HG02870 (cell line): ENCODE measurements at regions not wholly inside any gene's neighbourhood (a gene's known extent, or its start where the extent isn't known, plus 50 kb on each side); places are given as distances from the start of the nearest gene placed in this dataset.

Source experiments
- ATAC-seq: cut with Tn5 transposase; IDR thresholded peaks from one replicate; pipeline ENCODE4 v1.9.1; 2021; ENCODE audit warnings: mild to moderate bottlenecking, moderate library complexity; ENCODE audit not compliant: unreplicated experiment

DNA sequence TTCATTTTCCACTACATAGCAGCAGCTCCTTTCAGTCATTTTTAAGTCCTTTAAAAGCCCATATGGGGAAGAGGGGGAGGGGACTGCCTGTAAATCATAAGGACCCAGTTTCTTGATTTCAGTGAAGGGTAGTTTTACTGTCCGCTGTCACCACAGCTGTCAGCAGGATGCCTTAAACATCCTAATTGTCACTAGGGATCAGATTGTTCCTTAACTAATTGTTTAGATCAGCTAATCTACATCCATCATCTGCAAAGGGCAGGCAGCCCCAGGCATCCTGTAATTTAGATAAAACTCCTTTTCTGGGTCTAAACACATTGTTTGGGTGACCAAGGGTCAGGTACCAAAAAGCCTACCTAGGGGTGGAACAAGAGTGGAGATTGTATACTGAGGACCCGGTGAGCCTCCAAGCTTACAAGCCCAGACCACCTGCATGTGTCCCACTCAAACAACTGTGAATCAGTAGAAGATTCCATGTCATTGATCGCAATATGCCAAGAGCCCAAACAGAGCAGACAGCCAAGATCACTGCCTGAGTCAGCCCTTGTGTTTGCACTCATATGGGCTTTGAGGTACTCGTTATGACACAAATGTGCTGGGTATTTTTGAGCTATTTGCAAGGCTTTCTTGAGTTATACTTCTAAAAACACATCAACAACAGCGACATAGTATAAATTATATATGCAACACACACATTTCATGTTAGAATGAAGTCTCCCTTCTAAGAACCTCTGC is 198.7 kb upstream of the CEP162 start:
- no peak for ATAC-seq

DNA sequence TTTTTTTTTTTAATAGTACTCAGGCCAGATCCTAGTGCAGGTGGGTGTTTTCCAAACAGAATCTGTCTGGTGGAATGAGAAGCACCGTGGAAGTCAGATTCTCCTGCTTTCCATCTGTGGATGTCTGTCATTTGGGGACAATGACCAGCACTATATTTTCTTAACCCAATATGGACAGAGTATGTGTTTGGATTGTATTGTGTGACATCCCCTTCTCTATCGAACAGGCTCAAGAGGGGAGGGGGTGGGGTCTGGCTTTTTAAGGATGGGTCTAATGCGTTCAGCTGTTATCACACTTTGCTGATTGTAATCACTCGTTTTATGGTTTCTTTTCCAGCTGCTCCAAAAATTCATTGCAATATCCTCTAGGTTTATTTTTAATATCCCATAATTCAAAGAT is 197.5 kb upstream of the CEP162 start:
- ATAC-seq = no peak

DNA sequence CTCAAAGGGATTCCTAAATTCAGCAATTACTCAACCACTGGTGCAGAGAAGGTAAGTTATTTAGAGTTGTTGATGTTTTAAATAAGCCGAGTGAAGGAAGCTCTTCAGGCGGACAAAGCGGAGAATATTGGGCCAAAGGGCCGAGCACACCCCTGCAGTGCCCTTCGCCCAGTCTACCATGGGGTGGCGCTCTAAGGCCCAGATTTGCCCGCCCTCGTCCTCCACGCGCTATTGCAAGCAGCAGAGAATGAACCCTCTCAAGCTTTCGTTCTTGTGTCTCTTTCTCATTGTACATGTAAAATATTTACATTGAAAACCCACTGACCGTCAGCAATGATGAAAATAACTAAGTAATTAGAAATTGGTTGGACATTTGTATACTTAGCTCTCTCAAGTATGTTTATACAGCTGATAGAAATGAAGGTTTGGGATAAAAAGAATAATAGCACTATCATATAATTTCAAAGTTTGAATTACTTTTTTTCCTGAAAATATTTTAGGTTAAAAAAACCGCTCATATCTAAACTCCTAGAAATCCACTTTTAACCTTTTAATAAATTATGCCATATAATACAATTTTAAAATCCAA is 195.0 kb upstream of the CEP162 start:
- no peak for ATAC-seq

DNA sequence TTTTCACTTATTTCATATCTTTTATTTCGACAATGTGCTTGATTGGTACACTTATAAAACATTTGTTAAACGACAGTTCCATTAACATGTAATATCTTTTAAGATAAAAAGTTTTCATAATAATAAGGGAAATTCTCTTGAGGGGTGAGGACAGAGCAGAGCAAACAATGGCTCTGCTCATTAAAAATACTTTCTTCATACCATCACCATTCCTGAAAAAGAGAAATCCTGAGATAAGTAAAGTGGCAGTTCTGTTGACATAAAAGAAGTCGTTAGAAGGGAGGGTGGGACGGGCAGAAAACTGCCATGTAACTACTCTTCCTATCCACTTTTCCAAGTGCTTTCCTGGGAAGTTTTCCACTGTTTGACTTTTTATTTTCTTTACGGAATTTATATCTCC is 193.6 kb upstream of the CEP162 start:
- ATAC-seq = no peak

DNA sequence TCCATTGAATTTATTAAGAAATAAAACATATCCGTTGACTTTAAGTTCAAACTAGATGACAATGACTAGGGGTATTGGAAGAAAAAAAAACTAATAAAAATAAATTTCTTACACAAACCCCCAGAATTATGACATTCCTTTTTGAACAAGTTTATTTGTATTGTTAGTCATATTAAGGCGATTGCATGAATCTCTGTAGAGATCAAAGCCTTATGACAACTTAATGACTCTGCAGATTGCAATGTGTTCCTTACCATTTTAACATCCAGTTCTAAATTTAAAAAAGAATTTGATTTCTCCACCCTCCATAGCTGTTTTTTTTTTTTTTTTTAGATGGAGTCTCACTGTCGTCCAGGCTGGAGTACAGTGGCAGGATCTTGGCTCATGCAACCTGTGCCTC is 189.8 kb upstream of the CEP162 start:
- ATAC-seq = no peak

DNA sequence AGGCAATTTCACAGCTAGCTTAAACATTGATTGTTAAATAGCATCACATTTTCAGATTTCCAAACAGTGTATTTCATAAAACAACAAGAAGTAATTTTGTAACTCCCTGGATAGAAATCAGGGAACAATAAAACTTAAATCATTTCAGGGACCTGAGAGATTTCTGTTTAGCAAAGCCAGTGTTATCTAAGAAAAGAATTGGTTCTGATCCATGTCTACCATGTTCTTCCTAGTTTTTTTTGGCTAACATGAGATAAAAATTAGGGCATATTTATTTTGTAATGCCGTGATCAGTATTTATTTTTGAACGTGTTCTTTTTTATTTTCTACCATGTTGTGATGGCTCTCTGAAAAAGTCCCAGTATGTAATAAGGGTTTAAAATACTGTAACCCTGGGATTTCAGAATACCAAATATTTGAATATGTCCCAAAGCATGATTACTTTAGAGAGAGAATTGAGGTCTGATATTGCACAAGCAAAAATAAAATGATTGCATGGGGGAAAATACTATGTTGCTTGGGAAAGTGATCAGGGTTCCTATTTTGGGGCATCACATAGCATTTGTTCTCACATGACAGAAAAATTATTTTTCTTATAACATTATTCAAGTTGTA is 188.7 kb upstream of the CEP162 start:
- no peak for ATAC-seq

DNA sequence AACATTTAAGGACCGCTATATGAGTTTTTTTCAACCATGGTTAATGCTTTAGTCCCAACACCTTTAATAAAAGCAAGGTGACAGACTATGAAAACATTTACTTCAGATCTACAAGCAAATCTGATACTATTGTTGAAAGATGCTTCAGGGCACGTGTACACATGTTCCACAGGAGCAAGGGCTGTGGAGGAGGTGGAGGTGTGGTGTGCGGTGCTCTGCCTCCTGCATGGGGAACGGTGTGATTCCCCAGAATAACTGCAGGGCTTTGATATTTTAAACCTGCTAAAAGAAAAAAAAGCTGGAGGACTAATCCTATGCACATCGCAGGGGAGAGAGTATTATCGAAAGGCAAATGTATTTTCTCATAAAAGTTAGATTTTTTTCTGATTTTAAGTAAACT is 188.1 kb upstream of the CEP162 start:
- no peak for ATAC-seq

DNA sequence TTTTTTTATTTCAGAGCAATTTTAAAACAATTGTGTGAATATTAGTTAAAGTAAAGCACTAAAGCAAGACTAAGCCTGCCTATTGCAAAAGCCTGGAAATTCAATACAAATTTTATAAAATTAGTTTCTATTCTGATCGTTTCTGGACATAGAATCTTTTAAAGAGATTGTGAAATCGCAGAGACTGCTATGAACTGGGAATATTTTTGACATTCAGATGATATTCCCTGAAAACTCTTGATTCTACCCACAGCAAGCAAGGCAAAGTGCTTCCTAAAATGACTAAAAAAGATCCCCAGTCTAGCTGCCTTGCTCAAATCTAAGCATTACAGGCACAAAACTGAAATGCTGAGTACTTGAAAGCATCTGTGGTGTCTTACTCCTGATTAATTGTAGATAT is 187.6 kb upstream of the CEP162 start:
- no peak for ATAC-seq

DNA sequence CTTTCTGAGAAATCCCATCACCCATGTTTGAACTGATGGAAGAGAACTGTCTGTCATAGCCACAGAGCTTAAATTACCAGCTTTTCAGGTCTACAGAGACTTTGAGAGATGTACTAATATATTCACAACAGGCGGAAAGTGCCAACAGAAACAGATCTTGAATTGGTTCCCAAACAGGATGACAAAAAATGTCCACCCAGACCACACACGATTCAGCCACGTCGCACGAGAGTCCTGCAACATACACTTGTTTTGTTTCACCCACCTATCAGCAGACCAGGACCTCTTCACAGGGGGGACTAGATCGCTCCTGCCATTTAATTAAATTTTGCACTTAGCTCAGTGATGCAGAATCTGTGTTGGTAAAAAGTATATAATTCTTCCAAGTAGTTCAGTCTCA is 187.1 kb upstream of the CEP162 start:
- ATAC-seq = no peak

DNA sequence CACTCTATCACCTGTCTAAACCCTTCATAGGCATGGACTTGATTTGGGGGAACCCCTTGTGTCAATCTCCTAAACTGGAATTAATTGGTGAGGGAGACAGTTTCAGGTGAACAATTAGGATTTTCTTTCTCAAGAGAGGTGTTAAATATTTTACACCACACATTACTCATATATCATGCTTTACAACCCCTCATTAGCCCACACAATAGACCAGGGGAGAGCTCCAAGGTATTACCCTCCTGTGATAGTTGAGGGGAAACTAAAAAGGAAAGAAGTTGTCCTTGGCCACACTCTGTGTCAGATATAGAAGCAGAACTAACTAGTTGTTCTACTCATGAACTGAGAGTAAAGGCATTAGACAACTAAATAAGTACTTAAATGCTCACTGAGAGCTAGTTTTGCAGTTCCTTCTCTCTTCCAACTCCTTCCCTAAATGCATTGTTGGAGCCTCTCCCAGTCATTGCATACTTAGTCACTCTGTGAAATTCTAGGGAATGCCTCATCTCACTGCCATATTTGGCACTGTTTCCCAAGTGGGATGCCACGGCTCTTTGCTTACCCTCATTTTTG is 183.7 kb upstream of the CEP162 start:
- ATAC-seq = no peak

DNA sequence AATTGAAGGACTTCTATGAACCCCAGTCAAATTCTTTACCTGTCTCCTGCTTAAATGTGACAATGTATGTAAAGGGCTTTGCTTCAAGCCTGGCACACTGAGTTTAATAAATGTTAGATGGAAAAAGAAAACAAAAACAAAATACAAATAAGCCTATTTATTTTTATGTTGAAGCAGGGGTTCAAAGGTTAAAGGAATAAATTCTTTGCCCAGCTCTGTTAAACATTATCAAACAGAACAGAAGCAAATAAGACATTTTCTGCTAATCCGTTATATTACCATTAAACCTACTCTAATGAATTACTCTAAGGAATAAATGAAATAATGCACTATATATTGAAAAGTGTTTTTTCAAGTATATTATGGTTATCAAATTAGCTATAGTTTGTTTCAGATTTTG is 182.5 kb upstream of the CEP162 start:
- ATAC-seq = no peak

DNA sequence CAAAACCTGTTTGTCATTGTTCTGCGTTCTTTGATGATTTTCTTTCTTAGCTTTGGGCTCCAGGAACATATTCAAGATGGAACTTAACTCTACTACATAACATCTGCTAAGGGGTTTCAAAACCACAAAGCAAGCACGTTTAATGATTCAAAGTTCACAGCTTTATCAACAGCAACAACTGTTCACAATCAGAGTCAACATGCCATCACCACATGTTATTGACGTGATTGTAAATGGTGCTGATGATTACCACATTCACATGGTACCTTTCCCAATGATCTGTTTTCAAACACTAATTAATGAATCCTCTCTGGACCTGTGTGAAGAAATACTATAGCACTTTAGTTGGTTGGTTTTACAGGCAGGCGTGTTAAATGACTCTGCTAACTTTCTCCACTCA is 180.6 kb upstream of the CEP162 start:
- no peak for ATAC-seq

DNA sequence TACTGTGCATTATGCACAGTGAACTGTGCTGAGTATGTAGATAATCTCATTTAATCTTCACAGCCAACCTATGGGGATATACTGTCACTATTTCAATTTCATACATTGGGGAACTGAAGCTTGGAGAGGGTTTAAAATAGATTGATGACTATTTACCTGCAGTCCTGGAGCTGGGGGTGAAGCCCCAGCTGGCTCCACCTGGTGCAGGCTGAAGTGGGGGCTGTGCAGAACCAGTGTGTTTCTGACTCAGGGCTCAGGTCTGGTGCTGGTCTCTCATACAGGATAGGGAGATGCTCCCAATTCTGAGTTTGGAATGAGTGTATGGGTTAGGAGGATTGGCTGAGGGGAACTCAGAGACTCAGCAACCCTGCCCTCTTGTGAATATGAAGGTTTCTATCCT is 176.1 kb upstream of the CEP162 start:
- no peak for ATAC-seq

DNA sequence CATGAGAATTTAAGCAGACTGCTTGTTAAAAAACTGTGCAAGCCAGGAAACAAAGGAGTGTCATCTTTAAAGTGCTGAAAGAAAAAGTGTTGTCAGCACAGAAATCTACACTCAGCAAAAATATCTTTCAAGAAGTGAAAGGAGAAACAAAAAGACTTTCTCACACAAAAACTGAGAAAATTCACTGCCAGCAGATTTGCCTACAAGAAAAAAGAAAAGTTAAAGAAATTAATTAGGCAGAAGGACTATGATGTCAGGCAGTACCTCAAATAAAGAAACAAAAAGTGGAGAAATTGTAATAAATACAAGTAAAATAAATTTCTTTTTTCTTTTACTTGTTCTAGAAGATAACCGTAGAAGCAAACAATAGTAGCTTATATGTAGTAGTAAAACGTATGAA is 171.6 kb upstream of the CEP162 start:
- ATAC-seq = no peak

DNA sequence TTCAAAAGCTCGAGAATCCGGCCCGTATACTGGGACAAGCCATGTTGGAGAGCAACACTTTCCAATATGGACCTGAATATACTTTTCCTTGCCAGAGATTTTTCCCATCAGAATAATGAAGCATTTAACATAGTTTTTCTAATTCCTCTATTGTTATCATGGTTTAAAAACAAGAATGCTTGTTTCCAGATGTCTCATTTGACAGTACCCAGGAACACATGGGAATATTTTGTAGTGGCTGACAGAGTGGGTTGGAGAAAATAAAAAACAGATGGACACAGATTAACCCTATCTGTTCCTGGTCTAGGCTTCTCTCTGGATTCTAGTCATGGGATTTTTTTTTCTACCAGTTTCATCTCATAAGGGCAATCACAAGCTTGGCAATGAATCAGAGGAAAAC is 164.8 kb upstream of the CEP162 start:
- no peak for ATAC-seq

DNA sequence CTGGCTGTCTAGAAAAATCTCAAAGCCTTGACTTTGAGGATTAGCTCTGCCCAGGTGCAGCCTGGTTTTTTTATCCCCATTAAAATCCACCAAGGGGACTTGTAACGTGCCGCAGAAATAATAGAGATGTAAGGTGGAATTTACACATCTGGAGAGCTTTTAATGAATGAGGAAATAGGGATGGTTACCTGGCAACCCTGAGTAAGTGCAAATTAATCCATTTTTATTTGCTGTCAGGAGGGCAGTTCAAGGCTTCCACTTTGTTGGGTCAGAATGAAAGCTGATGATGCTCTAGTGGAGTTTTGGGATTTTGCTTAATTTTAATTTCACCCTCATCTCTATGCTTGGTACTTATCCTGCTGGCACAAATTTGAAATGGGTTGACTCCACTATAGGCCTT is 163.4 kb upstream of the CEP162 start:
- no peak for ATAC-seq

DNA sequence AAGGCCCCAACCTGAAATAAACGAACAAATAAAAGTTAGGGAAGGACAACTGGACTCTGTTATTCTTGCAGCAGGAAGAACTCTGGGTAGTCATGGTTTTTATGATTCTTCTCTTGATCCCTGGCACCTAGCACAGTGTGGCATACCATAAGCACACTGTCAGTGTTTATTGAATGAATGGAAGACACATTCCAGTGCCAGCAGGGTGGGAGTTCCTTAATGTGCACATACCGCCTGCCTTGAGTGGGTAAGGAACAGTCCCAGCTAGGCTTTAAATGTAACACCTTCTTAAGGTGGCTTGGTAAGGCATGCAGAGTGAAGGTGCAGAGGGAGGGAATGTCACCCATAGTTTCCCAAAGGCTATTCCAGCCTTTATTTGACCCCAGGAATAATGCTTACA is 162.9 kb upstream of the CEP162 start:
- ATAC-seq = no peak

DNA sequence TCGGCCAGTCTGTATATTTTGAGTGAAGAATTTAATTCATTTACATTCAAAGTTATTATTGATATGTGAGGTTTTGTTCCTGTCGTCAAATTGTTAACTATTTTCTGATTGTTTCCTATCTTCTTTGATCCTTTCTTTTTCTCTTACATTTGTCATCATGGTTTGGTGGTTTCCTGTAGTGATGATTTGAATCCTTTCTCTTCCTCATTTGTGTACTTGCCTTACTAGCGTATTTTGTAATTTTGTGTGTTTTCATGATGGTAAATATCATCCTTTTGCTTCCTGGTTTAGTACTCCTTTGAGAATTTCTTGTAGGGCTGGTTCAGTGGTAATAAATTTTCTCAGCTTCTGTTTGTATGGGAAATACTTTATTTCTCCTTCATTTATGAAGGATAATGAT is 151.7 kb upstream of the CEP162 start:
- ATAC-seq = no peak

DNA sequence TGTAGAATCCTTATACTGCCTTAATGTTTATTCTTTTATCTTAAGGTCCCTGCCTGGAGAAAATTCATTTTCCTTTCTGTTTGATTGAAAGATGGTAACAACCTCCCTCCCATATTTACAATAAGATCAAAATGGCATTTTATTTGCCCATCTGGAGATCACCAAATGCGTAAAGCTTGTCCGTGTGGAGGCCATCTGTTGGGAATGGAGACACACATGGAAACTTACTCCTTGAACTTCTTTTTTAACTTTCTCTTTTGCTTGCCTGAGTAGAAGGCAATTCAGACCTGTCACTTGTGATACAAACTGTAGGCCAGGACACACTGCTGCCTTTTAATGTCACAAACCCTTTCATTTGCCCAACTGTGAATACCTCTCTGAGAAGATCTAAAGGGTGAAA is 144.8 kb upstream of the CEP162 start:
- no peak for ATAC-seq

DNA sequence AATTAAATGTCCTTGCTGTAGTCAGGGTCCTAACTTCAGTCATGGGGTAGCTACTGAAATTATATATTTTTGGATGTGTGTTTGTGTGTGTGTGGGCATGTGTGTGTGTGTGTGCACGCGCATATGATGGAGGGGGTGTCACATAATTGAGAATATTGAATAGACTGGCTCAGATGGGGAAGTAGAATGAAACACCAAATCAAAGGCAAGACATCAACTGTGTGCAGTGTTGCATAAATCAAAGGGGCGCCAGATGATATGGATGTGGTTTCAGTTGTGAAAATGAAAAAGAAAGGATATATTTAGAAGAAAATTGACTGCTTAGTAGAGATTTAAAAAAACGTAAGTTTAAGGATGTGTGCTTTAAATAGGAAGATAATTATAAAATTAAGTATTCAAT is 144.2 kb upstream of the CEP162 start:
- no peak for ATAC-seq

DNA sequence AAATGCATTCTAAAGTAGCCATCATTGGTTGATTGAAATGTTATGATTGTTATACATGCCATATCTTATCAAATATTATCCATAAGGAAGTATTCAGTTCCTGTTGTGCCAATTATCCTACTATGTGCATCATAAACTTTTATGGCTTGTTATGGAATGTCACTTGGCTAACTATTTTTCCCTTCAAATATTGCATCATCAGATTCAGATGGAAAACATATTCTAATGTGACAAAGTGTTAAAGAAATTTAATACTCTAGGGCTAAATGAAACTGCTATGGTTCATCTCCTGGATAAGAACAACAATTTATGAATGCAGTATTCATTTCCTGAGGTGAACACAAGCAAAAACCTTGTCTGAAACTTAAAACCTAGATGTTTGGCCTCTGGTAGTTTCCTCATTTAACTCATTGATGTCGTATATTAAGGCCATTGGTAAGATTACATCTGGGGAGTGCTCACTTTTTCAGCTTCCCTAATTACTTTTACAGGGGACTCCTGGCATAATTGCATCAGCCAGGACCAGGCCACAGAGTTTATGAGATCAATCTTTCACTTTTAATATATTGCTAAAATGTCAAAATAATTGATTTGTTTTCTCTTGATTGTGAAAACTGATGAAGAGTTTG is 134.9 kb upstream of the CEP162 start:
- no peak for ATAC-seq
